ENCODE measurements at regions not wholly inside any gene's neighbourhood (a gene's known extent, or its start where the extent isn't known, plus 50 kb on each side); places are given as distances from the start of the nearest gene placed in this dataset.

- intact Hi-C loops (cut with DNase I): no loop called here
- Histone ChIP-seq H3K4me3 (ENCODE audit: low read length in 3 of 3) (no peak overlapping the region), H3K9me3 (ENCODE audit: control insufficient read depth in 2 of 3, insufficient read depth in 1 of 3, low read length in 3 of 3) (peaks cover 0 to 19% (median 0%) of the 10 kb centered on the region in 3 donors), H3K9ac (ENCODE audit: low read length in 3 of 3) (no peak overlapping the region), H3K27ac (ENCODE audit: low read depth in 2 of 2, low read length in 2 of 2) (no peak overlapping the region), H3K4me1 (ENCODE audit: control insufficient read depth in 2 of 3, insufficient read depth in 2 of 3, low read depth in 1 of 3, low read length in 3 of 3) (no peaks in the 10 kb centered on the region), H3K27me3 (ENCODE audit: control insufficient read depth, insufficient read depth, low read length) (no peaks in the 10 kb centered on the region), H3K36me3 (ENCODE audit: control insufficient read depth in 2 of 3, insufficient read depth in 3 of 3, low read length in 3 of 3) (no peaks in the 10 kb centered on the region)
- FAIRE-seq (no peak), DNase-seq (peak in 1 of 5 donors; percentile 18)
- TF ChIP-seq CTCF (IDR thresholded peaks at IDR 0.05; ENCODE audit: borderline replicate concordance, extremely low read depth, insufficient read depth): no peak
Measured at GRCh38 chr2:123808243-123808642, 216.8 kb upstream of the CNTNAP5 start.

DNA sequence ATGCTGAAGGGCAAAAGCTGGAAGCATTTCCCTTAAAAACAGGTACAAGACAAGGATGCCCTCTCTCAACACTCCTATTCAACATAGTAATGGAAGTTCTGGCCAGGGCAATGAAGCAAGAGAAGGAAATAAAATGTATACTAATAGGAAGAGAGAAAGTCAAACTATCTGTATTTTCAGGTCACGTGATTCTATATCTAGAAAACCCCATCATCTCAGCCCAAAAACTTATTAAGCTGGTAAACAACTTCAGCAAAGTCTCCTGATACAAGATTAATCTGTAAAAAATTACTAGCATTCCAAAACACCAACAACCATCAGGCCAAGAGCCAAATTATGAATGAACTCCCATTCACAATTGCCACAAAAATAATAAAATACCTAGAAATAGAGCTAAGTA, 213.2 kb upstream of the CNTNAP5 start:
- Histone ChIP-seq H3K9ac (ENCODE audit: low read length in 3 of 3) (no peak overlapping the region), H3K9me3 (ENCODE audit: control insufficient read depth in 2 of 3, insufficient read depth in 1 of 3, low read length in 3 of 3) (peaks cover 0 to 14% (median 0%) of the 10 kb centered on the region in 3 donors), H3K4me1 (ENCODE audit: control insufficient read depth in 2 of 3, insufficient read depth in 2 of 3, low read depth in 1 of 3, low read length in 3 of 3) (no peaks in the 10 kb centered on the region), H3K4me3 (ENCODE audit: low read length in 3 of 3) (no peak overlapping the region), H3K27me3 (ENCODE audit: control insufficient read depth, insufficient read depth, low read length) (no peaks in the 10 kb centered on the region), H3K36me3 (ENCODE audit: control insufficient read depth in 2 of 3, insufficient read depth in 3 of 3, low read length in 3 of 3) (no peaks in the 10 kb centered on the region), H3K27ac (ENCODE audit: low read depth in 2 of 2, low read length in 2 of 2) (no peak overlapping the region)
- FAIRE-seq (no peak), DNase-seq (no peak)
- no peak for TF ChIP-seq CTCF (IDR thresholded peaks at IDR 0.05; ENCODE audit: borderline replicate concordance, extremely low read depth, insufficient read depth)
- intact Hi-C loops (cut with DNase I): no loop called here

DNA sequence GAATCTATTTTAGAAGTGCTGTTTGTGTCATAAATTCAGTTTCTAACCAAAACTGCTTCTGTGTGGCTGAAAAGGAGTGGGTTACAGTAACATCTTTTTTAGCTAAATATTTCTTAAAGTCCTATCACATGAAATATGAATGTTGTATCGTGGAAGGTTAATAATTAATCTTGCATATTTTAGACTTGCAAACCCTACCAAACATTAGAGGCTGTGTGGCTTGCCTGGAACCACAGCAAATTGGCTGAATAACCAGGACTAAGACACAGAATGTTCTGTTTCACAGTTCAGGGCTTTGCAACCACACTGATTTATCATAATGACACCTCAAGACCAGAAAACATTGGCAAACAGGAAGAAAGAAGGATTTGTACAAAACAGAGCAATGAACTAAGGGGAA, 208.9 kb upstream of the CNTNAP5 start:
- intact Hi-C loops (cut with DNase I): no loop called here
- Histone ChIP-seq H3K9me3 (ENCODE audit: control insufficient read depth in 2 of 3, insufficient read depth in 1 of 3, low read length in 3 of 3) (no peaks in the 10 kb centered on the region), H3K4me1 (ENCODE audit: control insufficient read depth in 2 of 3, insufficient read depth in 2 of 3, low read depth in 1 of 3, low read length in 3 of 3) (no peaks in the 10 kb centered on the region), H3K36me3 (ENCODE audit: control insufficient read depth in 2 of 3, insufficient read depth in 3 of 3, low read length in 3 of 3) (no peaks in the 10 kb centered on the region), H3K27me3 (ENCODE audit: control insufficient read depth, insufficient read depth, low read length) (no peaks in the 10 kb centered on the region), H3K9ac (ENCODE audit: low read length in 3 of 3) (no peak overlapping the region), H3K4me3 (ENCODE audit: low read length in 3 of 3) (no peak overlapping the region), H3K27ac (ENCODE audit: low read depth in 2 of 2, low read length in 2 of 2) (no peak overlapping the region)
- no peak for FAIRE-seq
- no peak for TF ChIP-seq CTCF (IDR thresholded peaks at IDR 0.05; ENCODE audit: borderline replicate concordance, extremely low read depth, insufficient read depth)
- no peak for DNase-seq

DNA sequence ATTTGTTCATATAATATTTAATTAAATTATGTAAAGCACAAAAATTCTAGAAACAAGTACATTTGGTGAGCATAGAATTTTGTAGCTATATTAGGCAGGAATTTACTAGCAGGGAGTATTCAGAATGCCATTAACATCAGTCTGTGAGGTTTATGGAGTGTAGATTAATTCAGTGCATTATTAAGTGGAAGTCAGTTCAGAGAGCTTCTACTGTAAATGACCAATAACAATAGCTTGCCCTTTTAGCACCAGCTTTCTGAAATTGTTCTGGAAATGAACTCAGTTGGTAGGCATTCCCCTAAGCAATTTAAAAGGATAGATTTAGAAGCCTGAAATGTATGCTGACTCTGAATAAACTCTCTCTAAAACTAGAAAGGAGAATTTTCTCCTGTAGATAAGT, 208.2 kb upstream of the CNTNAP5 start:
- FAIRE-seq: no peak
- no peak for DNase-seq

More for the DNA sequence above, 208.2 kb upstream of the CNTNAP5 start:
- H3K4me1 ChIP-seq (ENCODE audit: control insufficient read depth in 2 of 3, insufficient read depth in 2 of 3, low read depth in 1 of 3, low read length in 3 of 3): no peaks in the 10 kb centered on the region
- H3K9me3 ChIP-seq (ENCODE audit: control insufficient read depth in 2 of 3, insufficient read depth in 1 of 3, low read length in 3 of 3): no peaks in the 10 kb centered on the region
- no peak for TF ChIP-seq CTCF (IDR thresholded peaks at IDR 0.05; ENCODE audit: borderline replicate concordance, extremely low read depth, insufficient read depth)
- no peaks in the 10 kb centered on the region for H3K36me3 ChIP-seq (ENCODE audit: control insufficient read depth in 2 of 3, insufficient read depth in 3 of 3, low read length in 3 of 3)
- intact Hi-C loops (cut with DNase I): no loop called here
- H3K4me3 ChIP-seq (ENCODE audit: low read length in 3 of 3): no peak overlapping the region
- H3K27ac ChIP-seq (ENCODE audit: low read depth in 2 of 2, low read length in 2 of 2): no peak overlapping the region
- no peaks in the 10 kb centered on the region for H3K27me3 ChIP-seq (ENCODE audit: control insufficient read depth, insufficient read depth, low read length)
- H3K9ac ChIP-seq (ENCODE audit: low read length in 3 of 3): no peak overlapping the region
